RCC 7860 (cell line): ENCODE measurements at regions not wholly inside any gene's neighbourhood (a gene's known extent, or its start where the extent isn't known, plus 50 kb on each side); places are given as distances from the start of the nearest gene placed in this dataset.
"Not testable (repeated sequence)": the region's sequence is repeated elsewhere in the genome, so short reads cannot be mapped to it uniquely, and the experiment has no call there.

ENCODE experiments used
- DNase-seq: peaks from one replicate; pipeline ENCODE4 v3.0.0-alpha.2; 2015; ENCODE audit warnings: low spot score
- FAIRE-seq: peaks from 2 replicates; lab custom pipeline; 2012; peaks lifted over from hg19 to GRCh38; lab: Jason Lieb, UNC

DNA sequence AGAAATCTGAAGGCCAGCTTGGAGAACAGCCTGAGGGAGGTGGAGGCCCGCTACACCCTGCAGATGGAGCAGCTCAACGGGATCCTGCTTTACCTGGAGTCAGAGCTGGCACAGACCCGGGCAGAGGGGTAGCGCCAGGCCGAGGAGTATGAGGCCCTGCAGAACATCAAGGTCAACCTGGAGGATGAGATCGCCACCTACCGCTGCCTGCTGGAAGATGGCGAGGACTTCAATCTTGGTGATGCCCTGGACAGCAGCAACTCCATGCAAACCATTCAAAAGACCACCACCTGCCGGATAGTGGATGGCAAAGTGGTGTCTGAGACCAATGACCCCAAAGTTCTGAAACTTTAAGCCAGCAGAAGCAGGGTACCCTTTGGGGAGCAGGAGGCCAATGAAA lies 318.4 kb downstream of the ZFHX3 start:
- DNase-seq, FAIRE-seq: not testable (repeated sequence)

DNA sequence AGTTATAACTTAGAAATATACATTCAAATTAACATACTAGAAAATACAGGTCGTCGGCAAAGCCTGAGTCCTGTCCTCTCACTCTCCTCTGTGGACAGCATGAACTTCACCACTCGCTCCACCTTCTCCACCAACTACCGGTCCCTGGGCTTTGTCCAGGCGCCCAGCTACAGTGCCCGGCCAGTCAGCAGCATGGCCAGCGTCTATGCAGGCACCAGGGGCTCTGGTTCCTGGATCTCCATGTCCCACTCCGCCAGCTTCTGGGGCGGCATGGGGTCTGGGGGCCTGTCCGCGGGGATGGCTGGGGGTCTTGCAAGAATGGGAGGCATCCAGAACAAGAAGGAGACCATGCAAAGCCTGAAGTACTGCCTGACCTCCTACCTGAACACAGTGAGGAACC lies 319.4 kb downstream of the ZFHX3 start:
- FAIRE-seq: no peak

DNA sequence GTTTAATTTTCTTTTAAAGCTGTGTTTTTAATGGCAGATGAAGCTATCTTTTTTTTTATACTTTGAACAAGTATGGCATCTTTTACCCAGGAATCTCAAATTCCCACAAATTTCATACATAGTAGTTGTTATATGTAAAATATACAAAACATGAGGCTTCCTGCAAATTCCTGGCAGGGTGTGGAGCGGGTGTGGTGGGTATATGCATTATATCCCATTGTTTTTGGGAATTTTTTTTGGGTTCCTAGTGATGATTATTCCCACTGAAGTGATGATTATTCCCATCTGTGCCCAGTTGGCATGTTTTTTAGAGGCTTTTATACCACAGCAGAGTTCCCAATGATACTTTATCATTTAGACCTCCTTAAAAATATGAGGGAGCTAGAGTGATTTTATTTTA lies 320.4 kb downstream of the ZFHX3 start:
- no peak for FAIRE-seq
- DNase-seq: no peak

More for the DNA sequence above, 319.4 kb downstream of the ZFHX3 start:
- no peak for DNase-seq

DNA sequence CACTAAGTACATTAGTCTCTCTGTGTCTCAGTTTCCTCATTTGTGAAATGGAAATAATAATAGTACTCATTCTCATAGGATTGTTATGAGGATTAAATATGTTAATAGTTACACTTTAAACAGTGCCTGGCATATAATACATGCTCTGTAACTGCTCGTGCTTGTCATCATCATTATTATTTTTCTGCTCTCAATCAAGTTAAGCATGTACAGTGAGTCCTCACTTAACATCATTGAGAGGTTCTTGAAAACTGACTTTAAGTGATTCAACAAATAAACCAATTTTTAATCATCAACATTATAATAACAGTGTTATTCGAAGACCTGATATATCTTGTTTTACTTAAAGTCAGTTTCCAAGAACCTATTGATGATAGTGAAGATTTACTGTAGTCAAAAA lies 322.3 kb downstream of the ZFHX3 start:
- no peak for DNase-seq
- no peak for FAIRE-seq

DNA sequence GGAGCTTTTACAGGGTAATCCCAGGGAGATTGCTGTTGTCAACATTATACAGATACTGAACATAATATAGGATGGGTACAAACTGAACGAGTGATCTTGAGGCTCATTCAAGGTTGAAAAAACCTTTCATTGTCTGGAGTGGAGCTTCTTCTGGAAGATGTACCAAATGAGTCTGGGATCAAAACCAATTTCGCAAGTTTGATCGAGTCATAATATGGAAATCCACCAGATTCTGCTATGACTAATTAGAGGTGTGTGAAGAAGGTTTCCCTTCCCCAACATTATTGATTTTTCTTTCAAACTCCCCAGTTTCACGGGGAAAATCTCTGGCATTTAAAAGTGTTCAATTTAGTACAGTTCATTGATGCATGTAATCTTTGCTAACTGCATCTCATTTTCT lies 324.1 kb downstream of the ZFHX3 start:
- DNase-seq (no peak), FAIRE-seq (no peak)

DNA sequence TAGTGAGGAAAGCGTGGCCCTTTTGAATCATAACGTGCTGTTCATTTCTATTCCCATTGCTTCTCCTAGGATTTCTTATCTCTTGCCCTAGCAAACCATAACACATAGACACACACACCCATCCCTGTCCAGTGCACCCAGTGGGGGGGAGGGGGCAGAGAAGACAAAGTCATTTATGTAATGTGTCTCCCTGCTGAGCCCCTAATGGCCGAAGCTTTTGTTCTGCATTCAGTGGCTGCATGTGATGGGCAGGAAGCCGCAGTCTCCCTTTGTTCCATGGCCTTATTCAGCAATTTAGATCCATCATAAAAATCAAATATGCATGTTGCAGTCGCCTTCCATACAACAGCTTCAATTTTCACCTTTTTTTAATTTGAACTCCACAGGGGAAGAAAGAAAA lies 325.4 kb downstream of the ZFHX3 start:
- DNase-seq (no peak), FAIRE-seq (no peak)

DNA sequence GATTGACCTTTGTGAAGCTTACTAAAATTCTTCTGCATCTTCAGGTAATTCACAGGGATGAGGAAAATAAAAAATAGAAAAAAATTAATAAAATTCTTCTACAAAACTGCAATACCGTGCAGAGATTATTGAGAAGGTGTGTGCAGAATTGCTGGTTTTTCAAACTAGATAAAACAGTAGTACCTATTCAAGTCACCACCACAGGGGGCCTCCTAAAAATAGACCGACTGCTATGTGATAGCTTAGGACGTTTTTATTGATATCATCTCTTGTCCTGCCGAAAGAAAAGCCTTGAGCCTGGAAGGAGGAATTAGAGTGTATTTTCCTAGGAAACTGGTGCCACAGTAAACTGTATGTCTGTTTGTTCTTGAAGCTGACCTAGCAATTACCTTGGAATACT lies 325.9 kb downstream of the ZFHX3 start:
- no peak for DNase-seq
- no peak for FAIRE-seq

DNA sequence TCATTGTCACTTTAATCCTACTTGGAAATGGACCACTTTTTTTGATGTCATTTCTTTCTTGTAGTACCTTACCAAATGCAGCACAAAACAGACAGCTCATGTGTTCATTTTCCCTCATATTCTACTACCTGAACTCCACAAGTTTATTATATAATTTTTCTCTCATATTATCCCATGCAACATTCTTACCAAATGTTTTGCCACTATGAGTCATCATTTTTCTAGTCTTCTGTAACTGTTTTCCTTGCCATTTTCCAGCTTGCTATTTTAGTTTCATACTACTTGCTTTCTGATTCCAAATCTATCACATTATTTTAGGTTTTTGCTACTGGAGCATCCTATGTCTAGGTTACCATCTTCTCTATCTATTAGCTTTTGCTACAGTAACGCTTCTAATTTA lies 332.7 kb downstream of the ZFHX3 start:
- no peak for FAIRE-seq
- no peak for DNase-seq

DNA sequence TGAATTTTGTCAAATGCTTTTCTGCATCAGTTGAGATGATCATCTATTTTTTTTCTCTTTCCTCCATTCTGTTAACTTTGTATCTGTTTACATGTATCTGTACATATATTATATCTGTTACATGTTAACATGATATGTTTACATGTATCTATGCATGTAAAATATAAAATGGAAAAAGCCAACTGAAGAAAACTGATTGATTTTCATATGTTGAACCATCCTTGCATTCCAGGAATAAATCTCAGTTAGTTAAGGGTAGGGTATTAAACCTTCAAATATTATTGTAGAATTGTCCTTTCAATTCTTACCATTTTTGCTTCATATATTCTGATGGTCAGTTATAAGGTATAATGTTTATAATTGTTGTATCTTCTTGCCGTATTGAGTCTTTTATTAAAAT lies 336.1 kb downstream of the ZFHX3 start:
- FAIRE-seq: no peak
- no peak for DNase-seq

DNA sequence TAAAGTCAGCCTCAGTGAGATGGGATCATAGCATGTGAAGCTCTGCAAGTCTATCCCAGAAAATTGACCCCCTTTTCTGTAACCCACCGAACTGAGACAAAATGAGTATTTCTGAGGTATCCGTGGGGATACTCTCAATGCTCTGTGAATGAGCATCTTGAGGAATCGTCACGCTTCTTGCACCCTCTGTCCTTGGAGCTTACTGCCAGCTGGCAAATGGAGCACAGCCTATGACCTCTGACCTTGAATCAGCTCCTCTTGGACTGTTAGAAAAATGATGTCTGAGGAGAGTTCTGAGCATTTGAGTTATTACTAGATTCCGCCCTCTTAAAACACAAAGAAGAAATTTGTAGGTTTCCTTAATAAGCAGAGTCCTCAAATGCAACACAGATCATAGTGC lies 342.1 kb downstream of the ZFHX3 start:
- no peak for DNase-seq
- no peak for FAIRE-seq

DNA sequence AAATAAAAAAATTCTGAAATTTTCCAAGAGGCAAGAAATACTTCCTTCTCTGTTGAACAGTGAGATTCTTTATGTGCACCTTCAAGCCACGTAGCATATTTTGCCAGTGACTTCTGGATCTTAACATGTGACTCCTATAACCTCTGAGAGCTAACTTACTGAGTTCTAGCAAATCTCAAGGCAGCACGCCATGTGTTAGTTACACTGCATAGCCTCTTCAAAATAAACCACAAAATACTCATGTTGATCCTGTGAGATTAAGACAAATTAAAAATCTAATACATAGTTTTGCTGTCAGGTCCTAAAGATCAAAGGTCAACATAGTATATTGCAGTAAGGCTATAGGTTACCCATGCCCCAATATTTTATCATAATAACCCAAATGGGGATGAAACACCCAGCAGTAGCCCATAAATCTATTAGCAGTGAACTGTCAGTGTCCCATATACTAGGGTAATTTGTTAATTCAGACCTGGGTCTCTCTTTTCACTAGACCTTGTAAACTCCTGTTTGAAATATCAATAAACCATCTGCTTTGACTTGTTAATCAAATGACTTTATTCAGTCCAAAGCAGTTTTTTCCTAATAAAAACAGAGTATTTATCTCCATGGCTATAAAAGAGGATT lies 343.1 kb downstream of the ZFHX3 start:
- FAIRE-seq: no peak
- DNase-seq: no peak

DNA sequence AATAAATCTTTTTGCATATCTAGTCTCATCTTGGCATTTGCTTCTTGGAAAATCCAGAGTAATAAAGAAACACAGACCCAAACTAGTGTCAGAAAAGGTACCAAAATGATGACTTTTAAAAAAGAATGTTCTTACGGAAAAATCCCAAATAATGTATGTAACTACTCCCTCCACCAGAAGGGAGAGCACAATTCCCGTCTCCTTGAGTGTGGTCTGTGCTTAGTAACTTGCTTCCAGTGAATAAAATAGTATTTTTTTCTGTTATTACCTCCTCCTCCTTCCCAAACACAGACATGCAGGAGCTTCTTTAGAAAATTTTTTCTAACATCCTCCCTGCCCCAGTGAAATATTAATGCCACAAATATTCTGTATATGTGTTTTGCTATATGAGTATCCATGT lies 358.1 kb downstream of the ZFHX3 start:
- FAIRE-seq (no peak), DNase-seq (no peak)

DNA sequence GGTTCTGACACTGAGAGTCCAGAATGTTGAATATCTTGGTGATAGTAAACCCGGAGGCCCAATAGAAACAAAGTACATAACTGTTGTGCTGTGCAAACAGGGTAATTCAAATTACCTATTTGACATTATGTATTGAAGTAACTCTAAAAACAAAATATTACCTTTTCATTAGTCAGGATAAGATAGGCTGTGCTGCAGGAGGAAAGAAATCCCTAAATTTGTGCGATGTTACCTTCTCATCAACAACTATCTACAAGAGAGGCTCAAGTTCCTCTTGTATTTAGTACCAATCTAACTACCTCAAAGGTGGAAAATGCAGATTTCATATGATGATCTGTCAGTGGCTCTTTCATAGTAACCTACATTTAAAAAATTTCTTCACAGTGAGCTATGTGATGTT lies 367.2 kb downstream of the ZFHX3 start:
- no peak for DNase-seq
- no peak for FAIRE-seq

DNA sequence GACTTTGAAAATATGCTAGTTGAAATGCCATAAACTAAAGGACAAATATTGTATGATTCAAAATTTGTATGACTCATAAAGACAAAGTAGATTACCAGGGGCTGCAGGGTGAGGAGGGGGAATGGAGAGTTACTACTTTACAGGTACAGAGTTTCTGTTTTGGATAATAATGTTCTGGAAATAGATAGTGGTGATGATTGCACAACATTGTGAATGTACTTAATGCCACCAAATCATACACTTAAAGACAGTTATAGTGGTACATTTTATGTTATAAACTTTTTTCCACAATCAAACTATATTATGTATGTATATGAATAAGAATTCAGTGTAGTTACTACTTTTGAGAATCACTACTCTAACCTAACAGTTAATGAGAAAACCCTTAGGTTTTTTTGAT lies 368.1 kb downstream of the ZFHX3 start:
- no peak for DNase-seq
- FAIRE-seq: no peak

DNA sequence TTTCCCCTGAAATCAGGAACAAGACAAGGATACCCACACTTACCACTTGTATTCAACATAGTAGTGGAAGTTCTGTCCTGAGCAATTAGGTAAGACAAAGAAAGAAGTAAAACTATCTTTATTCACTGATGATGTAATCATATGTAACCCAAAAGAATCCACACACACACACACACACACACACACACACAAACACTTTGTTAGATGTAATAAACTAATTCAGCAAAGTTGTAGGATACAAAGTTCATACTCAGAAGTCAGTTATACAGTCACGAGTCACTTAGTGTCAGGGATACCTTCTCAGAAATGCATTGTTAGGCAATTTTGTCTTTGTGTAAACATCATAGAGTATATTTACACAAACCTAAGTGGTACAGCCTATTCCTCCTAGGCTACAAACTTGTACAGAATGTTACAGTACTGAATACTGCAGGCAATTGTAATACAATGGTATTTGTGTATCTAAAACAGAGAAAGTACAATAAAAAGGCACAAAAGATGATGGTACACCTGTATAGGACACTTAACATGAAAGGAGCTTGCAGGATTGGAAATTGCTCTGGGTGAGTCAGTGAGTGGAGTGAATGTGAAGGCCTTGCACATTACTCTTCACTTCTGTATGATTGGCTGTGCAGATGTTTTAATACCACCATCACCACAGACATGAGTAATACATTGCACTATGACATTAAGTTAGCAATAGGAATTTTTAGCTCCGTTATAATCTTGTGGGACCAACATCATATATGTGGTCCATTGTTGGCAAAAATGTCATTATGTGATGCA lies 370.1 kb downstream of the ZFHX3 start:
- no peak for FAIRE-seq
- DNase-seq: no peak

DNA sequence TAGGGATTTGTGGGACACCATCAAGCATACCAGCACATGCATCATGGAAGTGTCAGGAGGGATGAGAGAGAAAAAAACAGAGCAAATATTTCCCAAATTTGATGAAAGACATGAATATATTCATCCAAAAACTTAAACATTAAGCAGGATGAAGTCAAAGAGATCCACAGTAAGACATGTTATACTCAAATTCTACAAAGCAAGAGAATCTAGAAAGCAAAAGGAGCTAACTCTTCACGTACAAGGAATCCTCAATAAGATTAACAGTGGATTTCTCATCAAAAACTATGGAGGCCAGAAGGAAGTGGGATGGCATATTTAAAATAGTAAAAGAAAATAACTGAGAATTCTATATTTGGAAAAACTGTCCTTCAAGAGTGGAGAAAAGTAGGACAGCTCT lies 374.8 kb downstream of the ZFHX3 start:
- FAIRE-seq (no peak), DNase-seq (no peak)

DNA sequence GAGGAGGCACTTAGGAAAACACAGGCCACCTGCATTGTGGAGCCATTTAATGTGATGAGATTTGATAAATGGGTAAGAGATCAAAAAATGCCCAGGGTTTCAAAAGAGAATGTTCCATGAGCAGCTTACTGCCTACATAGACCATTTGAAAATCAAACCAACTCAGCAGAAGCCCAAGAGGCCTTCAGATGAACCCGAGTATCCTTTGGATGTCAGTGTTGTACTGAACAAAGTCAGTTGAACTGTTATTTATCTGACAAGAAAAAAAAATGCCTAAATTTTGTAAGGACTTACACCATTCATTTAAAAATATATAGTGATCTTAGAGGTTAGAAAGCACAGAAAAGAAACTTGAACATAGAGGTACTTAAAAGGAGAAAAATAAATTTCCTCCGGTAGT lies 381.7 kb downstream of the ZFHX3 start:
- FAIRE-seq (no peak), DNase-seq (no peak)

DNA sequence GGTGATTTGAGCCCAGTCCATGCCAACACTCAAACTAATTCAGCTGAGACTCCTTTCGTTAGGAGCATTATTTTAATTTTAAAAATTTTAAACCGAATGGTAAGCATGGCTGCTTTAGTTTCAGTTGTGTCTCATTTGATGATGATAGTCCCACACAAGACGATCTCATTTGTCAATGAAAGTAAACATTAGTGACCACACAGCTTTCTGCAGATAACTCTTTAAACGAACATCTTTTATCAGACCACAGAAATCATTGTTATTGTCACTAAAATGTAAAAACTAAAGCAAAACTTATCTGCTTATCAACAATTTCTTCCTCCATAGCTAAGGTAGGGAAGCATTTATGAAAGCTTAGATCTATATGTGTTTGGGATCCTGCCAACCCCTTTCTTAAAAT lies 382.2 kb downstream of the ZFHX3 start:
- FAIRE-seq (no peak), DNase-seq (no peak)

DNA sequence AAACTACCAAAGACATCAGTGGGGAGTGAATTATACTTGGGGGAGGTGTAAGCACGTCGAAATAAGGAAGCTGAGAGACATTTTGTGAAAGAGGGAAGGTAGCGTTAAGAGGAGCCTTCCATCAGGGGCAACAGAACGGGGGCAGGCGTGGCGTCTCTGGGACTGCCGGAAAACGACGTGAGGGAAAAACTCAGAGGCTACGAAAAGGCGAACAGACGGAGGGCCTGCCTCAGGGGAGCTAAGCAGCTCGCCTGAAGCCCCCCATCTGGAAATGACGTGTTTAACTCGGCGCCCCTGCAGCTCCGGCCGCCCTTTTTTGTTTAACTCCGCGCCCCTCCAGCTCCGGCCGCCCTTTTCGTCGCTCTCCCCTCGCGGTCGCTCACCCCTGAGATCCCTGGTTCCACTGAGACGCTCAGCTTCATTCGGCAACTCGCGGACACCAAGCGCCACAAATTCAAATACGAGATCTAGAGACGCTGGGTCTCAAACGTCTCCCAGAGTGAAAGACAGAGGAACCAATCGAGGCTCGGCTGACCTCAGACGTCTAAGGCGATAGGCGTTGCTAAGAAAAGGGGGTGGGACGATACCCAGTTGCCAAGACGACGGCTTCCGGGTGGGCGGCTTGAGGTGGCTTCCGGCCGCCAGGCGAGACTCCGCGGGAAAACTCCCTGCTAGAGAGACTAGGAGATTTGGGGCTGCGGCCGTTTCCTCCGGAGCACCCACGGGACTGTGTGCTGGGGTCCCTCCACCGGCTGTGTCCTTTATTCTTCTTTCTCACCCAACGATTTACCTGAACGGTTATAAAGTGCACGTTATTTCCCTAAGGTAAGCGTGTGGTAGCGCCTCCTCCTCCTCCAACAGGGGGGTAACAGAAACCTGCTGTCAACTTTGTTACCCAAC lies 383.2 kb downstream of the ZFHX3 start:
- FAIRE-seq (peak; percentile 86), DNase-seq (peak; percentile 95)

DNA sequence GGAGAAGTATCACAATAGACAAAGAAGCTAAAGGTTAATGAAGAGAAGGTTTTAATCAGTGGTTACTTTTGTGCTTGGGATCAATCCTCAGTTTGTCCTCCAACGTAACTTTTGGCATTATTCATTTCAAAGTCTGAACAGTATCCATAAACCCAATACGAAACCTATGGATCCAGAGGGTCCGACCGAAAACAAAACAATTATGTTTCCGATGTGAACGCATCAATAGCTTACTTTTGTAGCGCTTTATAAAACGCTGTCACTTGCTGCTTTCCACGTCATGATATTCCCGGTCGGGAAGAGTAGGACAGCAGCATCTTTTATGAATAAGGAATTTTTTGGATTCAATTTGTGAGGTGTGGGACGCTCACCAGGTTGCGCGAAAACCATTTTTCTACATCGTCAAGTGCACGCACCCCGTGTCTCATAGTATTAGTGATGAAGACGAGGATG lies 383.8 kb downstream of the ZFHX3 start:
- FAIRE-seq (no peak), DNase-seq (no peak)

DNA sequence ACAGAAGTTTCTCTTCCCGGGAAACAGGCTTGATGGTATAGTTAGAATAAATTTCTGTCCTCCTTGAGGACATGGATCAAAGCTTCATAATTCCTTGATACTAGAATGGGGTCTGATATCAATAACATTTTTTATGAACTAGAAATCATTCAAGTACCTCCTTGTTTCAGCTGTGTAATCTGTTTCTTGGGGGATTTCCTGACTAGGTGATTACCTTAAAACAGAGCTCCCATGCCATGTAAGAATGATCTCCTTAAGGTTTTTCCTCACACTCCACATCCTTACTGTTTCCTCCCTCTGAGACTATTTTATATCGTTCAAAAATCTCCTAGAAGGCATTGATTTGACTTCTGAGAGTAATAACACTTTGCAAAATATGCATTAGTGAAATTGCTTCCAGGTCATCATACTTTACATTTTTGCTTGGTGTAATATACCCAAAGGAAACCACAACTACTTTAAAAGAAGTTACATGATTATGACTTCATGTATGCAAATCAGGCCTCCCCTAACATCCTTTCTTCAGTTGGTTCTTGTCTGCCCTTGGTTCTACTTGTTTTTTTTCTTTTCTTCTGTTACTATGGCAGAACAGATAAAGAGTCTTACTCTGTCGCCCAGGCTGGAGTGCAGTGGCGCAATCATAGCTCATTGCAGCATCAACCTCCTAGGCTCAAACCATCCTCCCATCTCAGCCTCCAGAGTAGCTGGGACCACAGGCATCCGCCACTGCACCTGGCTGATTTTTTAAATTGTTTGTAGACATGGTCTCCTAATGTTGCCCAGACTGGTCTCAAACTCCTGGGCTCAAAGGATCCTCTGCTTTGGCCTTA lies 388.8 kb downstream of the ZFHX3 start:
- DNase-seq (no peak), FAIRE-seq (no peak)
